Activated CD4-positive, alpha-beta memory T cell treated with anti-CD3 and anti-CD28 coated beads for 36 hours (primary cell): ENCODE measurements at regions not wholly inside any gene's neighbourhood (a gene's known extent, or its start where the extent isn't known, plus 50 kb on each side); places are given as distances from the start of the nearest gene placed in this dataset.

ENCODE experiments used
- CTCF ChIA-PET: fragments of 350-600 bp; sonication (Branson Sonifier 250); formaldehyde crosslinking; loops from one replicate; lab custom pipeline; 2021; ENCODE audit warnings: antibody characterized with exemption, inconsistent platforms; lab: Charles Lee
- POLR2A ChIA-PET: fragments of 350-600 bp; sonication (Branson Sonifier 250); formaldehyde crosslinking; loops from one replicate; lab custom pipeline; 2021; ENCODE audit warnings: antibody characterized with exemption; lab: Charles Lee
- DNase-seq: peaks from one replicate; pipeline ENCODE4 v3.0.0-alpha.2; 2020
- H3K27ac Mint-ChIP-seq: one replicate; pipeline ENCODE4 v1.8.0; 2021; ENCODE audit warnings: mixed read lengths
- H3K27me3 Mint-ChIP-seq: one replicate; pipeline ENCODE4 v1.8.0; 2021; ENCODE audit warnings: mixed read lengths
- H3K36me3 Mint-ChIP-seq: one replicate; pipeline ENCODE4 v1.8.0; 2021; ENCODE audit warnings: mixed read lengths
- H3K4me1 Mint-ChIP-seq: one replicate; pipeline ENCODE4 v1.8.0; 2021; ENCODE audit warnings: low read depth, mixed read lengths
- H3K4me3 Mint-ChIP-seq: one replicate; pipeline ENCODE4 v1.8.0; 2021; ENCODE audit warnings: mild to moderate bottlenecking, mixed read lengths
- H3K9me3 Mint-ChIP-seq: one replicate; pipeline ENCODE4 v1.8.0; 2021; ENCODE audit warnings: mixed read lengths
- intact Hi-C: fragments of 100-400 bp; cut with micrococcal nuclease; formaldehyde crosslinking; loops from one replicate; pipeline ENCODE4 v1.15.1; 2023

DNA sequence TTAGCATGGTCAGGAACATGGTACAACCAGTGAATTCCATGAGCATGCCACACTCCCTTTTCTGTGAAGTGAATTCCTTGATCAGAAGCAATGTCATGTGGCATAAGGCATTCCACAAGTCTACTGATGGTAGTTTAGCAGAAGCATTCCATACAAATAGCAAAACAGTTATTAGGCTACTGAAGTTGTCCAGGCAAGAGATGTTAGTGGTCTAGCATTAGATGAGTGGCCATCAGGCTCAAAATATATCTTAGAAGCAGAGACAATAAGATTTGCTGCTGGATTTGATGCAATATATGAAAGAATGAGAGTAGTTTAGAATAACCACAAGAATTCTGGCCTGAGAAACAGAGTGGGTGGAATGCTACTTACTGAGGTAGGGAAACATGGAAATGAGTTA is 355.3 kb upstream of the NRXN1 start:
- Mint-ChIP-seq H3K27me3 (no peaks in the 10 kb centered on the region), H3K9me3 (peaks cover 11% of the 10 kb centered on the region), H3K27ac (no peak overlapping the region), H3K4me1 (no peaks in the 10 kb centered on the region), H3K36me3 (no peaks in the 10 kb centered on the region), H3K4me3 (no peak overlapping the region)
- POLR2A ChIA-PET = no interaction called here
- CTCF ChIA-PET = no interaction called here
- intact Hi-C loops = no loop called here
- DNase-seq = no peak

DNA sequence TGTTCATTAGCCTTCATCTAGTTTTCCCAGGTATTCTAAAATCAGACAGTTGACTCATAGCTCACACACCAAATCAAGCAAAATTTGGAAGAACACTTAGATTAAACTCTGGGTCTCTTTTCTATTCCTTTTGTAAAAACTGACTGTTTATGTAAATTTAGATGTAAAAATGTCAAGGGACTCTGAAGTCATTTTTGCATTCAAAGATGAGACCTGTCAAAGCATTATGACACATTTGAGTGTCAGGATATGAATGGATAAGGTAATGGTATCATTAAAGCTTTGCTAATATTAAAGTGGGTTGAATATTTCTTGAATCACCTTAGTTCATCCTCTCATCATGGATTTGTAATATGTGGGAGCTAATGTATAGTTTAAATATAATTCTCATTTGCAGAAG is 348.1 kb upstream of the NRXN1 start:
- Mint-ChIP-seq H3K4me1 (no peaks in the 10 kb centered on the region), H3K27me3 (no peaks in the 10 kb centered on the region), H3K9me3 (peaks cover 18% of the 10 kb centered on the region), H3K36me3 (no peaks in the 10 kb centered on the region), H3K4me3 (no peak overlapping the region), H3K27ac (no peak overlapping the region)
- ChIA-PET POLR2A (no interaction called here), CTCF (no interaction called here)
- intact Hi-C loops = no loop called here
- DNase-seq = no peak

- intact Hi-C loops = no loop called here
- no peaks in the 10 kb centered on the region for H3K27me3 Mint-ChIP-seq
- peaks cover 5% of the 10 kb centered on the region for H3K9me3 Mint-ChIP-seq
- no peaks in the 10 kb centered on the region for H3K36me3 Mint-ChIP-seq
- H3K27ac Mint-ChIP-seq = no peak overlapping the region
- H3K4me1 Mint-ChIP-seq = no peaks in the 10 kb centered on the region
- no peak for DNase-seq
- ChIA-PET CTCF (no interaction called here), POLR2A (no interaction called here)
- no peak overlapping the region for H3K4me3 Mint-ChIP-seq
Observed at GRCh38 chr2:51368250-51368649, 336.3 kb upstream of the NRXN1 start.

- intact Hi-C loops = no loop called here
- H3K9me3 Mint-ChIP-seq = peaks cover 8% of the 10 kb centered on the region
- no peaks in the 10 kb centered on the region for H3K36me3 Mint-ChIP-seq
- H3K4me3 Mint-ChIP-seq = no peak overlapping the region
- H3K4me1 Mint-ChIP-seq = no peaks in the 10 kb centered on the region
- POLR2A ChIA-PET = no interaction called here
- CTCF ChIA-PET = no interaction called here
- no peak overlapping the region for H3K27ac Mint-ChIP-seq
- DNase-seq = no peak
- no peaks in the 10 kb centered on the region for H3K27me3 Mint-ChIP-seq
Observed at GRCh38 chr2:51350100-51350499, 318.2 kb upstream of the NRXN1 start.

GRCh38 chr2:51344886-51345285 is 313.0 kb upstream of the NRXN1 start:
- Mint-ChIP-seq H3K4me3 (no peak overlapping the region), H3K27ac (no peak overlapping the region), H3K27me3 (no peaks in the 10 kb centered on the region), H3K4me1 (no peaks in the 10 kb centered on the region), H3K36me3 (no peaks in the 10 kb centered on the region), H3K9me3 (peaks cover 7% of the 10 kb centered on the region)
- DNase-seq = no peak
- intact Hi-C loops = no loop called here
- ChIA-PET POLR2A (no interaction called here), CTCF (no interaction called here)

GRCh38 chr2:51335087-51336058 is 303.4 kb upstream of the NRXN1 start:
- no peak overlapping the region for H3K27ac Mint-ChIP-seq
- intact Hi-C loops = no loop called here
- no peaks in the 10 kb centered on the region for H3K27me3 Mint-ChIP-seq
- H3K9me3 Mint-ChIP-seq = peaks cover 2% of the 10 kb centered on the region
- ChIA-PET CTCF (no interaction called here), POLR2A (no interaction called here)
- no peak for DNase-seq
- no peaks in the 10 kb centered on the region for H3K4me1 Mint-ChIP-seq
- H3K4me3 Mint-ChIP-seq = no peak overlapping the region
- no peaks in the 10 kb centered on the region for H3K36me3 Mint-ChIP-seq

DNA sequence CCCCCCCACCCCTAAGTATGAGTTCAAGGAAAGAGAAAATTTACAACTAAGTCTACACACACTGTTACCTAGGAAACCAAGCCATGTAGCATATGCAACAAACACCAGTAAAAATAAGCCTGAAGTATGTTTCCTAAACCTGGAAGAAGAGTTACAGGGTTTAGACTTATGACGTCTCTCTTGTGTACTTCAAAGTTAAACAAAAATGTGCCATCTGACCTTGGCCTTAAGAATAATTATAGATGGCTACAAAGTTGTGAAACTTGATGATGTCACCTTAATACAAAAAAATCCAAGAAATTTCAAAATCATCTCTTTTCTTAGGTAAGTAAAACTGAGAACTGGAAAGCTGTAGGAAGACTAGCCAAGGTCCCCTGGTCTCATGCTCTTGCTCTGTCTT is 297.6 kb upstream of the NRXN1 start:
- POLR2A ChIA-PET = interaction anchor here (0.6 kb wide), 1 partner anchor 19 kb away, joined by 4 read pairs; no protein-coding TSS in a partner anchor
- Mint-ChIP-seq H3K27me3 (no peaks in the 10 kb centered on the region), H3K4me1 (no peaks in the 10 kb centered on the region), H3K36me3 (no peaks in the 10 kb centered on the region), H3K9me3 (peaks cover 15% of the 10 kb centered on the region), H3K27ac (no peak overlapping the region), H3K4me3 (no peak overlapping the region)
- CTCF ChIA-PET = no interaction called here
- intact Hi-C loops = no loop called here
- no peak for DNase-seq

DNA sequence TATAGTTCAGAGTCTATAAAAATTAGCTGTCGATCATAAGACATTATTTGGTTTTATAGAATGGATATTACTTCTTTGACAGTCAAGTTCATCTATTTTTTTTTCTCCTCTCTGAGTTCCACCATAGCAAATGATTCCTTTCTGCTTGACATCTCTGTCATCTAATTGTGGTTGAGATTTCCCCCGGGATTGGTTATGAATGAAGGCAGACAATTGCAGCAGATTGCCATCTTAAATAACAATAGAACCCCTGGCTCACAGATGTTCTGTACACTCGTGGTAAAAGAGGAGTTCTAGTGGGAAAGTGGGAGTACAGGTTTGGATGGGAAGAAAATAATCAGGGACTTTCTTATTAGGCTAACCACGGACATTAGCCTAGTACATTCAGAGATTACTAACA is 292.1 kb upstream of the NRXN1 start:
- Mint-ChIP-seq H3K4me1 (no peaks in the 10 kb centered on the region), H3K9me3 (peaks cover 20% of the 10 kb centered on the region), H3K27me3 (no peaks in the 10 kb centered on the region), H3K27ac (no peak overlapping the region), H3K4me3 (no peak overlapping the region), H3K36me3 (no peaks in the 10 kb centered on the region)
- ChIA-PET CTCF (no interaction called here), POLR2A (no interaction called here)
- intact Hi-C loops = no loop called here
- DNase-seq = no peak

DNA sequence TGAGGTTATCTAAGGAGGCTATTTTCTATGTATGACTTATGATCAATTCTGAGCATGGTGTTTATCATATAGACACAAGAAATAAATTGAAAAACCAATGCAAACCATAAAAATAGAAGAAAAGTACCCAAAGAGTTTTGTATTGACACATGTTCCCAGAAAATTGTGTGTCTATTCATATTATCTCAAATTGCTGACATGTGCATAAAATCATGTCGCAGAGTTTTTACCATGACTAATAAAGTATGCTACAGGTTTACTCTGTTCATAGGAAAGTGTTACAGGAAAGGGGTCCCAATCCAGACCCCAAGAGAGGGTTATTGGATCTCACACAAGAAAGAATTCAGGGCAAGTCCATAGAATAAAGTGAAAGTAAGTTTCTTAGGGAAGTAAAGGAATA is 290.7 kb upstream of the NRXN1 start:
- Mint-ChIP-seq H3K9me3 (peaks cover 18% of the 10 kb centered on the region), H3K27me3 (no peaks in the 10 kb centered on the region), H3K27ac (no peak overlapping the region), H3K36me3 (no peaks in the 10 kb centered on the region), H3K4me1 (no peaks in the 10 kb centered on the region), H3K4me3 (no peak overlapping the region)
- no peak for DNase-seq
- intact Hi-C loops = no loop called here
- ChIA-PET POLR2A (no interaction called here), CTCF (no interaction called here)

GRCh38 chr2:51304311-51304710 is 272.4 kb upstream of the NRXN1 start:
- ChIA-PET POLR2A (no interaction called here), CTCF (no interaction called here)
- no peak for DNase-seq
- Mint-ChIP-seq H3K36me3 (no peaks in the 10 kb centered on the region), H3K4me1 (no peaks in the 10 kb centered on the region), H3K27ac (no peak overlapping the region), H3K27me3 (no peaks in the 10 kb centered on the region), H3K4me3 (no peak overlapping the region), H3K9me3 (peaks cover 17% of the 10 kb centered on the region)
- intact Hi-C loops = no loop called here

GRCh38 chr2:51301381-51301780 is 269.4 kb upstream of the NRXN1 start:
- POLR2A ChIA-PET = no interaction called here

GRCh38 chr2:51299370-51299769 is 267.4 kb upstream of the NRXN1 start:
- H3K9me3 Mint-ChIP-seq = peaks cover 6% of the 10 kb centered on the region
- POLR2A ChIA-PET = no interaction called here
- intact Hi-C loops = no loop called here
- no peak overlapping the region for H3K27ac Mint-ChIP-seq
- DNase-seq = no peak
- H3K4me3 Mint-ChIP-seq = no peak overlapping the region
- no peaks in the 10 kb centered on the region for H3K27me3 Mint-ChIP-seq
- no peaks in the 10 kb centered on the region for H3K36me3 Mint-ChIP-seq
- no peaks in the 10 kb centered on the region for H3K4me1 Mint-ChIP-seq
- CTCF ChIA-PET = no interaction called here

More at GRCh38 chr2:51301381-51301780, 269.4 kb upstream of the NRXN1 start:
- intact Hi-C loops = no loop called here
- no peaks in the 10 kb centered on the region for H3K4me1 Mint-ChIP-seq
- no peak overlapping the region for H3K4me3 Mint-ChIP-seq
- CTCF ChIA-PET = no interaction called here
- H3K27me3 Mint-ChIP-seq = no peaks in the 10 kb centered on the region
- no peak overlapping the region for H3K27ac Mint-ChIP-seq
- no peaks in the 10 kb centered on the region for H3K36me3 Mint-ChIP-seq
- peaks cover 15% of the 10 kb centered on the region for H3K9me3 Mint-ChIP-seq
- no peak for DNase-seq

DNA sequence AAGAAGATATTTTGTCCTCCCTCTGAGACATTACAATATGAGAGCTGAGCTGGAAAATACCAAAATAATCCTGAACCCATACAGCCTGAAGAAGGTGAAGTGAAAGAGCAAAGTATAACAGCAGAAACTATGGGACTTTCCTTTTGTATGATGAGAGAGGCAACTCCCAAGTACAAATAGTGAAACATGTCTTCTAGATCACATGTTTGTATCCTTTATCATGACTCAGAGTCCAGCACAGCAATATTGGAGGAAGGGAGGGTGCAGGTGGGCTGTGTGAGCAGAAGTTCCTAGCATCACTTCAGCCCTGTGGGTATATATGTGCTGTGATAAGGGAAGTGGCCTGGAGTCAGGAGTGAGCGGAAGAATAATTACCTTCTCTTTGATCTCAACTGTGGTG is 265.6 kb upstream of the NRXN1 start:
- H3K27me3 Mint-ChIP-seq = no peaks in the 10 kb centered on the region
- DNase-seq = no peak
- intact Hi-C loops = no loop called here
- no peaks in the 10 kb centered on the region for H3K36me3 Mint-ChIP-seq
- no peak overlapping the region for H3K27ac Mint-ChIP-seq
- POLR2A ChIA-PET = no interaction called here
- H3K9me3 Mint-ChIP-seq = peaks cover 6% of the 10 kb centered on the region
- H3K4me3 Mint-ChIP-seq = no peak overlapping the region
- no peaks in the 10 kb centered on the region for H3K4me1 Mint-ChIP-seq
- CTCF ChIA-PET = no interaction called here
